AG09319 (cell line): ENCODE measurements at regions not wholly inside any gene's neighbourhood (a gene's known extent, or its start where the extent isn't known, plus 50 kb on each side); places are given as distances from the start of the nearest gene placed in this dataset.

ENCODE experiments used
- DNase-seq: peaks from one replicate; pipeline ENCODE4 v3.0.0-alpha.2; 2010; ENCODE audit warnings: low read depth; ENCODE audit errors: extremely low read depth
- CTCF ChIP-seq: IDR thresholded peaks from 2 replicates; pipeline ENCODE4 v1.5.1; 2011; ENCODE audit warnings: low read depth, mild to moderate bottlenecking, inconsistent platforms, low read length, moderate library complexity

DNA sequence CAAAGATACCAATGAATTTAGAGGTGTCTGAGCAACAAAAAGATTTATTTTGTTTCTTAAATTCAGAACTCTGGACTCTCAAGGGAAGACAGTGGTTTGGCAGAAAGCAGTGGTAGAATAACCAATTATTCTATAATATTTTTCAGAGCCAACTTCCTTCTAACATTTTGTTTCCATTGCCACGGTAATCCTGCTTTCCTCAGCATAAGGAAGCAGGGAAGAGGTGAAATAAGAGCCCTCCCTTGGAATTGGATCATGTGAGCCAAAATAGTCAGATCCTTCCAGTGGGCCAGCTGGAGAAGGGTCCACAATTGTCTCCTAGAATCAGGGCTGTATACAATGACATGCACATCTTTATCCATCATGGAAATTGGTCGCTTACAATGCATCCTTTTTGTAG is 130.0 kb upstream of the MAP1B start:
- DNase-seq, result no peak
- no peak for TF ChIP-seq CTCF

GRCh38 chr5:71978216-71978615 is 129.1 kb upstream of the MAP1B start:
- DNase-seq, result no peak
- no peak for TF ChIP-seq CTCF

DNA sequence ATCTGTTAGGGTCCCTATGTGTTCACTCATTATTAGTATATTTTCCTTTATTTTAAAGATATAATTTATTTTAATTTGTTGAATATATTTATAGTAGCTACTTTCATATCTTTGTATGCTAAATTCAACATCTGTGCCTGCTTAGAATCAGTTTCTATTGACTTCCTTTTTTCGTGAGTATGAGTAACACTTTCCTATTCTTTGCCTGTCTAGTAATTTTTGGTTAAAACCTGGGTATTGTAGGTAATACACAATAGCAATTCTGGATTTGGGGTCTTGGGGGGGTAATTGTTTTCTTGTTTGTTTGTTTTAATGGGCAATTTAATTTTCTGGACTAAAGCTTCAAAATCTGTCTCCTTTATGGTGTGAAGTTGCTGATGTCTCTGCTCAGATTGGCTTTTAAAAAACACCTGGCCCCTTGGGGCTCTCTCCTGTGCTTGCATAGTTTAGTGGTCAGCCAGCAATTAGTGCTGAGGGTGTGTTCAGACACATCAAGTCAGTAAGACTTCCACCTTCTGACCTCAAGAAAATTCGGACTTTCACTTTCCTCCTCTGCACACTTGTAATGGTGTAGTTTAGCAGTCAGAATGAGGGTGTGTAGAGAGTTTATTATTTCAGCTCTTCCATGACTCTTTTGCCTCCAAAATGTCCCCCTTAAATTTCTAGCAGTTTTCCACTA is 124.4 kb upstream of the MAP1B start:
- TF ChIP-seq CTCF, result no peak
- no peak for DNase-seq

- DNase-seq, result no peak
- TF ChIP-seq CTCF, result no peak
Measured at GRCh38 chr5:71986101-71986500, 121.2 kb upstream of the MAP1B start.

- TF ChIP-seq CTCF, result no peak
- no peak for DNase-seq
Measured at GRCh38 chr5:71988808-71989207, 118.5 kb upstream of the MAP1B start.

- no peak for TF ChIP-seq CTCF
- DNase-seq, result no peak
Measured at GRCh38 chr5:71993600-71993999, 113.7 kb upstream of the MAP1B start.

DNA sequence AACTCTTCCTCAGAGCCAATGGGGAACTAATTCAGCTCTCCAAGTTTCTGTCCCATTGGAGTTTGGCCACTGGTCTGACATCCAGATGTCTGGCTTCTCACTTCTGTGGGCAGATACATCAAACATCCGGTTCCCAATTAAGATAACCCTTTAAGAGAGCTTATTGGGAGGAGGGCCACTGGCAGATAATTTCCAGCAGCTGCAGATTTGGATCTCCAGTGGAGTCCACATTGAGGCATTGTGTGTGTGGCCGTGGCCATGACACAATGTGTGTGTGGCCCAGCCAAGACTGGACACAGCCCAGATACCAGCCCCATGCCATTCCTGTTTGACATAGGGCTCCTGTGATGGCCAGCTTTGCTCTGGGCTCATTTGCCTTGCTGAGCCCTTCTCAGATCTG is 110.5 kb upstream of the MAP1B start:
- no peak for TF ChIP-seq CTCF

More for the DNA sequence above, 110.5 kb upstream of the MAP1B start:
- DNase-seq, result no peak
